NCI-H748 treated with DMSO at 0.1 percent for 48 hours (cell line): ENCODE measurements at regions not wholly inside any gene's neighbourhood (a gene's known extent, or its start where the extent isn't known, plus 50 kb on each side); places are given as distances from the start of the nearest gene placed in this dataset.

Source experiments
- DNase-seq: peaks from one replicate; lab custom pipeline; 2025; lab: John Stamatoyannopoulos, UW

DNA sequence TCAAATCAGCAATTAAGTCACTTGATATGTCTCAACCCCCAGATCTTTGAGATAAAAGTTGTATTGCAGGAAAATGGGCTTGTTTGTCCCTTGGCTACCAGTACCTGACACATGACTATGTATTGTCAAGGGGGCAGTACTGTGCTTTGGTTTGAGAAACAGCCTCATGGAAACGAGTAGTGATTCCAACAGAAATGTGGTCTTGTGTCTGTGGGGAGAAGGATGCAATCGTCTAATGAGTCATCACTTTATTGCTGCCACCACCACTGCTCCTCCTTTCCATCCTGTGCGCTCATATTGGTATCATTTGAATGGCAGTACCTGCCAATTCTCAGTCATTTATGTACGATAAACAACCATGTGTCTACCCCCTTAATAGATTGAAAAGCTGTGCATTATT, 72.8 kb upstream of the ARHGAP5 start:
- DNase-seq, result no peak

DNA sequence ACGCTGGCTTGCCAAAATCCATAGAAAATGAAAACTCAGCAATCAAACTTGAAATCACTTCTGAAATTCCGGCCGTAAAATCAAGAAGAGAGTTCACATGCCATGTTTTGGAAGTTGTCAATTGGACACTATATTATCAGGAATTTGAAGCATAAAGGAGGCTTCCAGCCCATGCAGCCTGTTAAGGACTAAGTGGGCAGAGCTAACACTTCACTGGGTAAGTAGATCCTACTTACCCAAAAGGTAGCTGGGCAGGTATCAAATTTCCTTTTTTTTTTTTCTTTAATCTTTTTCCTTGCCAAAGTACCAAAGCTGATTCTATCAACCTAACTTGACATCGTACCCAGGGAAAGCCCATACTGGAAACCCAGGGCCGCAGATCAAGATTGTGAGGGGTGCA, 71.5 kb upstream of the ARHGAP5 start:
- no peak for DNase-seq

DNA sequence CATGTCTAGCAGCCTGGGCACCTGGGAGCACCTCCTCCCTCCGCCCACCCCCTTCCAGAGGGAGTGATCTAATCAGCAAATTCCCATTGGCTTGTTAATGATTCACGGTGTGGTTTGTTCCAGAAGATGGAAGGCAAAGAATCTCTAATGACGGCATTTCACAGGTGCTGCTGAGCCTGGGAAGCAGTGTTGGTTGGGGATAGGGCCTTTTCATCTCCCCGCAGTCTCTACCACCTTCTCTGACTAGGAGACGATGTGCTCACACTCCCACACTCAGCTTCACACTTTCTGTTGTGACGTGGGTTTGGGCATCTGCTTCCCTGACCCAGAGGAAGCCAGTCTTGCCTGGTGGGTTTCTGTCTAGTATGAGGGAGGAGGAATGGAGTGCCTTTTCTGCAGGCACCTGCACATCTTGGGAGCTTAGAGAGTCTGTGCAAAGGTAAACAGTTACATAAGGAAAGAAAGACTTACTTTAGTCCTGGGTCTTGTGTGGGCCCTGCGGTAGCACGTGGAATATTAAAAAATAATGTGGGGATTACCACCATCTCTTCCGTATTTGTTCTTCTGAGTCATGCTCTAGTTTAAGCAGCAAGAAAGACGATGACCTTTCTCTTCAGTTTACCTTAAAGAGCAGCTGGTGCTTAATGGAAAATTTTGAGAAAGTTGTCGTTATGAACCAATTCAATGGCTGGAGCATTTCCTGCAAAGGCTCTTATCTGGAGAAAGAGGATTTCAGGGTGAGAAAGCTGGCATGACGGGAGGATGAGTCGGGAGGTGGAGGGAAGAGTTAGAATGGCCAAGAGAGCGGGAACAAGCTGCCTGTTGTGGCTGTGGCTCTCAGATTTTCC, 70.6 kb upstream of the ARHGAP5 start:
- no peak for DNase-seq

DNA sequence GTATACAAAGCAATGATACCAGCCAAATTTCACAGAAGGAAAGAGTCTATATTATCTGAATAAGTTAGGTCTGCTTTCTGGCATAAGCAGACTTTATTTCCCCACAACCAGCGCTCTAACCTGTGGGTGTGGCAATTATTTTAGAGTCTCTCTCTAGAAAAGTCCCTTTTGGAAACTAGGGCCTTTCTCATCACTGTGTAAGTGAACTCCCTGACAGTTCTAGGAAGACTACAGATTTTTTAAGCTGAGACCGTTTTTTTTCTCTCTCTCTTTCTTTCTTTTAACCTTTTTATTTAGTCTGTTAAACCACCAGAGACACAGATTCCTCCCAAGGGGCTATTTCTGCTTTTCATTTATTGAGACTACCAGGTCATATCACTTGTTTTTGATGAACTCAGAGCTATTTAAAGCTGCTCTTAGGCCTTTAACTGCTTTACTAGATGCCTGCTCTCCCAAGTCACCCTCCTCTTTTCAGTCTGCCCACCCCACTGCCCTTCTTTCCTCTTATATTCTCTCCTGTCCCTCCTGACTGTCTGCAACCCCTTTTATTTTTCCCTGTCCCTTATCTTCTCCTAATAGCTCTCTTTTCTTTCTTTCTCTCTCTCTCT, 69.2 kb upstream of the ARHGAP5 start:
- DNase-seq, result no peak

DNA sequence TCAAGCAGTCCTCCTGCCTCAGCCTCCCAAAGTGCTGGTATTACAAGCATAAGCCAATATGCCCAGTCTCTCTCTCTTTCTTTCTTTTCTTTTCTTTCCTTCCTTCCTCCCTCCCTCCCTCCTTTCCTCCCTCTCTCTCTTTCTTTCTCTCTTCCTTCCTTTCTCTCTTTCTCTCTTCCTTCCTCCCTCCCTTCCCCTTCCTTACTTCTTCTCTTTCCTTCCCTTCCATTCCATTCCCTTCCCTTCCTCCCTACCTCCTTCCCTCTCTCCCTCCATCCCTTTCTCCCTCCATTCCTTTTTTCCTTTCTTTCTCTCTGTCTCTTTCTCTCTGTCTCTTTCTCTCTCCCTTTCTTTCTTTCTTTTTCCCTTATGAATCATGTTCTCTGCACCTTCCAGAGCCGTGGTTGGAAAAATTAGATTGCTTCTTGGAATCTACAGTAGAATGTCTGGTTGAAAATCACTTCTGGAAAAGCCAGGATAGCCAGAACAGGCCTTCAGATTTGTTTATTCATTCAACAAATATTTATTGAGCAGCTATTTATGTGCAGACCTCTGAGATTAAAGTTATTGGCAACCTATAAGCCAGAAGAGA, 68.4 kb upstream of the ARHGAP5 start:
- DNase-seq, result no peak

DNA sequence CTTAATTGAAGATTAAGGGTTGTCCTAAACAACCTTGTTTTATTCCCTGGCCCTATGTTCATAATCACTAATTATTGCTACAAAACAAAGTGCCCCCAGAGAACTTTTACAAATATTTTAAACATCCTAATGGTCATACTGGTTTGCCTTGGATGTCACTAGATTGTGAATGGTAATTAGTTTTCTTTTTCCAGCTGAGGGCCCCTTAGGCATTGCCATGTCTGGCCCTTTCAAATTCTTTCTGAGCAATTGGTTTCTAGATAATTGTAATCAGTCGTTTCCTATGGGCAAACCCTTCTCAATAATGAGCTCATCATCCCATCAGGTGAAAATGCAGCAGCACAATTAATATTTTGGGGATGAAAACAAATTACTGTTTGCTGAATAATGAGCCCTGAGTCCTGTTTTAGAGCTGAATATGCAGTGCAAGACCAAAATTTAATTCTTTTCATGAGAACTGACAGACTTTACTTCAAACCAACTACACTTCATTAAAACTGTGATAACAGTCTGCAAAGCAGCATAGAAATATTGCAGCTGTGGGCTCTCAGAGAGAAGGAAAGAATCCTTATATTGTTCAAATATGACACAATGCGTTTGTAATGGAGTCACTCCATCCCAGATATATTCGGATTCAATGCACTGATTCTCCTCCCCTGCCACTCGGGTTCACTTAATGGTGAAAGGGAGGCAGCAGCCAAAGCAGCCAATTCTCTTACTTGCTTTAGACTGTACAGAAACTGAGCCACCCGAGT, 67.7 kb upstream of the ARHGAP5 start:
- DNase-seq, result no peak

DNA sequence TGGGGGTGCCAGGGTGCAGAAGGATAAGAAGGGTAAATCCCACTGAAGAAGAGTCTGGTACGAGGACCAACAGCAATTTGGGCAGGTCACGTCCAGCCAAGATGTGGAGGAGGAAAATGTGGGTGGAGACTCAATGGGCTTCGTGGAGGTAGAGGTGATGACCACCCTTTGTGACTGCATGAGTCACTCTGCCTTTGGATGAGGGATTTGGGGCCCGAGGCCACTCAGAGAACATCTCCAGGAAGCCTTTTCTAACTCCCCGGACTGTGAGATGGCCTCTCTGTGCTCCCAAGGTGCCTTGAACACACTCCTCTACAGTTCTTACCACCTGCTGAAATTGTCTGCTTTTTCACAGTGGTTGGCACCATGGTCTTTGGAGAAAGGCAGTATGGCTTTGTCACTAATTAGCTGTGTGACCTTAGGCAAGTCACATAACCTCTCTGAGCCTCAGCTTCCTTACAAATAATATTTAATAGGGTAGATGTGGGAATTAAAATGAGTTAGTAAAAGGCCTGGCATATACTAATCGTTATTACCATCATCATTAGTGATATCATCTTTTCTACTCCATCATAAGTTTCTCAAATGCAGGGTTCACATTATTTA, 67.0 kb upstream of the ARHGAP5 start:
- no peak for DNase-seq

DNA sequence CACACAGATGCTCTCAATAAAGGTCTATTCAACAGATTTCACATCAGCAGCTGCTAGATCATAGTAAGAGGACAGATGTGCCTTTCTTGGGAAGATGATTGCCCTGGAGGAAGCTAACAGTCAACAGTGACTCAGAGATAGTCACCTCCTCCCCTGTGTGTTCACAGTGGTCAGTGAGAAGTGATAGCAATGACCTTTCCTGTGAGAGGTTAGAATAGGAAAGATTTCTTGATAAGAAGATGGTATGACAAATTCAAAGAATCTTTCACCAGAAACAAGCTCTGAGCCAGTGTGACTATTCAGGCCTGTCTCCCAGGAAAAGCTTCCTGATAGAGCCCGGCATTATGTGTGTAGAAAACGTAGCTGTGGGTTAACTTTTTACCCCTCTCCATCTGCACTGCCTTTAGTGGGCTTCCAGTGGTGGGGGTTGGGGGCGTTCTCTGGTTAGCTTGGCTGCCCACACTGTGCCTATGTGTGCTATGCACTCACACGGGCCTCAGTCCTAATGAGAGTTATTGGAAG, 66.4 kb upstream of the ARHGAP5 start:
- no peak for DNase-seq

DNA sequence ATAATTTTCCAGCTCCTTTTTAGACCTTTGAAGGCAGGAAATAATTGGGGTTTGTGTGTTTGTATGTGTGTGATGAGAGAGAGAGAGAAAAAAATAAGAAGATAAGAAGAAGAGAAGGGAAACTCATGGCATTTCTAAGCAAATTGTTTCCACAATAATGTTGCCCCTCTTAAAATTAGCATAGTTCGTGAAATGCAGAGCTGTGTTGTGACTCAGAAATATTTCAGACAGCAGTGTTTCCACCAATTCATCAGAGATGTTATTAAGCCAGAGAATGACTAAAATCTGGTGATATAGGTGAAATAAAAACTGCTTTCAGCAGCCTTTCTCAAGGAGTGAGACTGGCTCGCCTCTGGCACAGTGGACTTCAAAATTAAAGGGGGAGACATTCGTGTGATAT, 65.9 kb upstream of the ARHGAP5 start:
- DNase-seq, result no peak

DNA sequence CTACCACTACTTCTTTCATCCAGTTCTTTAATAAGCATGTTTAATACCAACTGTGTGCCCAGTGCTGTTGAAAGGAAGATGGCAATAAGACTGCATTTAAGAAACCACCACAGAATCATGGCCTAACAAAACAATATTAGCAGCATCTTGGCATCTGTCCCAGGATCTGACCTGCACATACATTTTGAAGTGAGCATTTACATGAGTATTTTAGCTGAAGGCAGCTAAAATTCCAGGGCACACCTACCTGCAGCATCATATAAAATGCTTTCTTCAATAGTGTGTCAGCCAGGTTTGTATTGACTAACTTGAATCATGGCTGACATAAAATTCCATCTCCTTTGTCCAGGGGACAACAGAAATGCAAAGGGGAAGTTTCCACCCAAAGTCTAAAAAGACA, 65.0 kb upstream of the ARHGAP5 start:
- no peak for DNase-seq

DNA sequence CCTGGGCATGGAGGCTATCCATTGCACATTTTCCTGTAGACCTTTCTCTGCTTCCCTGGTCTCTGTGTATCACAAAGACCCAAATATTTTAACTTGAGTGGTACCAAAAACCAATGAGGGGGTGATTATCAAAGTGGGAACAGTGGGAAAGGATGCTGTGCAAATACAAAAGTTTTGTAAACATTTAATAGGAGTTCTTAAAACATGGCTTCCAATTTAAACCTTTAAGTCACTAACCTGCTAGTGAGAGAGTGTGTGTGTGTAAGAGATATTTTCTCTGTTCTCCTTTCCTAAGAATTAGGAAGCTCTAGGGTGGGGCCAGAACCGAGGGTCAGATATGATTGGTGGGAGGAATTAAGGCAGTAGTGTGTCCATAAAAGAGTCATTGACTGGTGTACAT, 64.5 kb upstream of the ARHGAP5 start:
- no peak for DNase-seq

DNA sequence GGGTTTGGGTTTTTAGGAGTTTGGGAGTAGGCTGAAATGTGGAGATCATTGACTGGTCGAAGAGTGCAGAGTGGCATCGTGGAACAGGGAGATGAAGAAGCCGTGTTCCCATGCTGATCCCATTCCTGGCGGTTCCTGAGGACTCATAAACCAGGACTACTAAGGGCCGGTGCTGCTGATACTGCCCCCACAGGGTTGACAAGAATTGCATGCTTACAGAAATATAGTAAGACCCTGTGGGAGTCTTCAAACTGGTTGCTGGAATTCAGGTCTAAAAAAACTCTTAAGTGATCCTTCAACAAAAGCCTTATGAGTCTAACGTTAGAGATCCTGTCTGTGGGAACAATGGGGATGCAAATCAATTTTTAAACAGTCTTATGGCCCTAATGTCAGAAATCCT, 64.0 kb upstream of the ARHGAP5 start:
- no peak for DNase-seq

DNA sequence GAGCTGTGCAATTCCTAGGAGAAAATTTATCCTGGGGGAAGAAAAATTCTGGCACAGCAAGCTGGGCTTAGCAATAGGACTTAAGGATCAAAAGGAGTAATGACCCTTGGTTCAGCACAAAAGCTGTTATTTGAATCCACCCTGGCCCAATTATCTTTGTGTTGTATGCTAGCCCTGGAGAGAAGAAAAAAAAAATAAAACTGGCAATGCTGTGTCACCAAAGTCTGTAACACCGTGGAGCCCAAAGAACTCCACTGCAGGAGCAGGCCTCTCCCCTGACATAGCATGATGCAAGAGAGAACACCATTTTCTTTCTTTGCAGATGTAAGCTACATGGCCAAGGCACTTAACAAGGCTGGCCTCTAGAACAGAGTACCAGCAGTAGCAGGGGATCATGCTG, 63.0 kb upstream of the ARHGAP5 start:
- DNase-seq, result no peak

DNA sequence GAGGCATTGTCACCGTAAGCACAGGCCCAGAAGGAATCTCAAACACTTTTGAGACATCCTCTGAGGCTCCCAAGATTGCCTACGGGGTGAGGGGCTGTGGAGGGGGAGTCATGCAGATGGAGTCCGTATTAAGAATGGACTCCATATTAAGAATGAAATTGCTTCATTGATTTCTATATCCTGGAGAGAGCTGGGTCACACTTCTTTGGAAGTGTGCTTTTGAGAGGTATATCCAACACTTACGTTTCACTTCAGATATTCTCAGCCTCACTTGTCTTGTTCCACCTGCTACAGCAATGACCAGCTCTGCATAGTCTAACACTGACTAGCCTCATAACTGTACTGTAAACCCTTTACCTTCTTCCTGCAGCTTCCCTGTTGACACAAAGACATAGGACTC, 62.6 kb upstream of the ARHGAP5 start:
- DNase-seq, result no peak

DNA sequence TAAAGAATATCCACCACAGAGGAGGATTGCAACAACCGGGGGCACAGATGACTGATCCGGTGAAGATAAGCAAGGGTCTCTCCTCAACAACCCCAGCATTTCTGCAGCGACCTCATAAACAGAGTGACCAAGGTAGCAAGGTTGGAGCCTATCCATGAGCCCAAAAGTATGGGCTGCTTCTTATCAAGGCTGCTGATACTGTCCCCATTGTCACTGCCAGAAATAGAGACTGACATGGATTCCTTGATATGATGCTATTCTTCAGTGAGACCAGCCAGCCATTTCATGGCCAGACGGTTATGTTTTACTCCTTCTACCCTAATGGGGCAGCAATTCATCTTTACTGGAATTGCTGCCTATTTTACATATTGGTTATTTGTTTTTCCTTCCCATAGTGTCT, 61.9 kb upstream of the ARHGAP5 start:
- DNase-seq, result no peak

DNA sequence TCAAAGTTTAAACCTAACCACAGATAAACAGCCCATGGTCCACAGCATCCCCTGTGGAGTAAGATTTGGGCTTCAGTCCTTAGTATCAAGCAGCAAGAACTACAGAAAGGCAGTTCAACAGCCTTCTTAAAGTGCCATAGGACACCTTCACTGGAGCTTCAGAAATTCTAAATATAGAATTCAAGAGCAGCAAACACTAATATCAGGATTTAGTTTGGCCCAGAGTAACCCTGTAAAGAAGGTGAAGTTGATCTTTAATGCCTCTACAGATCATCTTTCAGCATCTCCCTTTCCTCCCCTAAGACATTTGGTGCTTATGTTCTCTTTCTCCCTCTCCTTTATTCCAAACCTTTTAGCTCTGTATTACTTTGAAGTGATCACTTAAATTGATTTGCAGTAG, 59.5 kb upstream of the ARHGAP5 start:
- DNase-seq, result no peak

DNA sequence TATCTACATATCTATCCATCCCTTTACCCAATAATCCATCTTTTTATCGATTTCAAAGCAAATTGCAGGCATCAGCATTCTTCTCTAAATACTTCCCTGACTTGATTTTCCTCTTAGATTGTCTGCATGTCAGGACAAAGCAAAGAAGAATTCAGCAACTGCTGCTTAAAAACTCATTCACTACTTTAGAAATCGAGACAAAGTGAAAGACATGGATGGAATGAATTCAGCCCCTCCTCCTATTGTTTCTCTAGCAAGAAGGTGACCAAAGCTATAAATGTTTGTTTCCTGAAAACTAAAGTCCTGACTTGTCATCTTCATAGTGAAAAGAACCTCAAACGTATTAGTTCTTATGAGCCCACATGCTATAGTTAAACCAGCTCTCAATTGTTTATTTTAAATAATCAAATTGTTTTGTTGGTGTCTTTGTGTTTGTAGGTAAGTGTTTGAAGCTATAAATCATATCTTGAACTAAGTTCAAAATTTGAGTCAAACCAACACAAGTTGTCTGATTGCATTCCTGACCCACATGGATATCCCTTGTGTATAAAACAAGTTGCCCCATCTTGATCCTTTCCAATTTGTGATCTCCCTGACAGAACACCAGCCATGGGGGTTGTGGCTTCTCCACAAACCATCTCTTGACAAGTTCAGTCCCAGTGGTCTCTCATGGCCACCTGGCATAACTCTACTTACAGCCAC, 58.6 kb upstream of the ARHGAP5 start:
- DNase-seq, result no peak

DNA sequence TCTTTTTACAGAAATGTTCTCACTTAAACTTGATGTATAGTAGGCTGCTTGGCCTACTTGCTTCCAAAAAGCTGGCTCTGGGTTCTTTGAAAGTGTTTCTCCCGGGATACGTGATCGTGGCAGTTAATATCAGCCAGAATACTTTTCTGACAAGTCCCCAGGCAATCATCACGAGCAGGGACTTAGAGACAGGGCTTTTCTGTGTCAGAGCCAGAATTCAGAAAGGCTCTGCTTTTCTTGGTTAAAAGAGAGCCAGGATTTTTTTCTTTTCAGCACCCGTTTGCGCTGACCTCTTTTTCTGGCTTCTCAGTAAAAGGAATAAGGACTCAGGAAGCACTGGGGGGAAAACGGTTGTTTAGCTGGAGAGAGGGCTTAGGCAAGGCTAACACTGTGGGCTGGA, 57.8 kb upstream of the ARHGAP5 start:
- no peak for DNase-seq

DNA sequence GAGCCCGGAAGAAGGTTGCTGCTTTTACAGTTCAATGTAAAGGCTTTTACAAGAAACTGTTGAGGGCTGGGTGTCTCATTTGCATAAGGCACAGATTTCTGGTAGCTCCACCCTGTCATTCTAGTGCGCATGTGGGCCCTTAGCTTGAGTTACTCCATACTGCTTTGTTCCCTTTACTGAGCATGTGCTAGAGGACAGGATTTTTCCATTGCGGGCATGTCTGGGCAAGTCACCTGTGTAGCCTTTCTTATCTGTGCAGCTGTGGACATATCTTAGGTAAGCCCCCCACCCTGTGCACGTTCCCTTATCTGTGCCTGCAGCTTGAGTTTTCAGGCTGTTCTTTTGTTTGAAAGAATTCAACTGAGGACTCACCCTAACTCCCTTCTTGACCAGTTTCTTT, 56.2 kb upstream of the ARHGAP5 start:
- no peak for DNase-seq

DNA sequence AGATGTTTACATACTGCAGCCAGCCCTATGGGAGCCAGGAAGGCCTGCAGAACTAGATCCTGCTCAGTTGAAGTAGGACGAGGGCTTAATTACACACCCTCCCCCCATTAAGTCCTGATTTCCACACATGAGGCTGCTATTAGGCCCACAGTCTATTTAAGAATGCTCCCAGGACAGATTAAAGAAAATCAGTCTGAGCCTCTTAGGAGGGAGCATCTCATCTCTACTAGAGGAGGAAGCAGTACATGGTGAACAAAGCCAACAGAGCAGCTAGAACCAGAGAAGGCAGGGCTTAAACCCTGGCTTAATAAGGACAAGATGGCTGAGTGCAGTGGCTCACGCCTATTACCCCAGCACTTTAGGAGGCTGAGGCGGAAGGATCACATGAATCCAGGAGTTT, 55.8 kb upstream of the ARHGAP5 start:
- no peak for DNase-seq

DNA sequence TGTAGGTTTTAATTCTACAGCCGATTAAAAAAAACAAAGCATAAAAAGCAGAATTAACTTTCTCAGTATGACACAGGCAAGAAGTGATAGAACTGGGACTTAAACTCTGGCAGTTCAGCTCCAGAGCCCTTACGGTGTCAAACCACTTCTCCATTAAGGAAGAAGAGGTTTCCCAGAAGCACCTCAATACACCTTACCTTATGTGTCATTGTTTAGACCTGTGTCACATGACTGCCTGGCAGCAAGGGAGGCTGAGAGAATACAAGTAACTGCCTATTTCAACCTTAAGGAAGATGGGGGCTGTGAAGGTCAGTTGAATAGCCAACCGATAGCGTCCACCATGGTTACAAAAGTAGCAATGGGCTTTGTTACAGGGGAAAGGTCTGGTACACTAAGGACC, 54.6 kb upstream of the ARHGAP5 start:
- no peak for DNase-seq
